Transverse colon (tissue), 4 donors: ENCODE measurements at regions not wholly inside any gene's neighbourhood (a gene's known extent, or its start where the extent isn't known, plus 50 kb on each side); places are given as distances from the start of the nearest gene placed in this dataset.

ENCODE experiments used
- EP300 ChIP-seq: sonication (generic); formaldehyde crosslinking; IDR thresholded peaks from one replicate; pipeline ENCODE4 v1.6.1; 2017; ENCODE audit warnings: antibody characterized with exemption, low read depth
- POLR2A ChIP-seq: fragments of 450-650 bp; IDR thresholded peaks from one replicate; pipeline ENCODE4 v1.6.1; 2016; ENCODE audit warnings: antibody characterized with exemption, mild to moderate bottlenecking, moderate library complexity
- POLR2AphosphoS5 ChIP-seq, 3 donors: sonication (generic); formaldehyde crosslinking; IDR thresholded peaks; one replicate each; pipeline ENCODE4 v1.6.1; 2016; ENCODE audit warnings: antibody characterized with exemption in 3 of 3
- TF ChIP-seq, protein P1 (sequence below), 5 experiments: fragments of 200-600 bp in 3 of 5; fragments of 450-650 bp in 2 of 5; sonication (generic) in 3 of 5; IDR thresholded peaks; 1 replicate in 2 of 5; 2 replicates in 3 of 5; pipeline ENCODE4 v1.5.1; 2016 to 2017; ENCODE audit warnings: antibody characterized with exemption in 5 of 5, inconsistent platforms in 3 of 5, mild to moderate bottlenecking in 2 of 5, moderate library complexity in 1 of 5

GRCh38 chr14:101176535-101177205, 273.1 kb upstream of the RTL1 start:
- TF ChIP-seq POLR2A: no peak
- TF ChIP-seq EP300: no peak
- TF ChIP-seq, protein P1, sequence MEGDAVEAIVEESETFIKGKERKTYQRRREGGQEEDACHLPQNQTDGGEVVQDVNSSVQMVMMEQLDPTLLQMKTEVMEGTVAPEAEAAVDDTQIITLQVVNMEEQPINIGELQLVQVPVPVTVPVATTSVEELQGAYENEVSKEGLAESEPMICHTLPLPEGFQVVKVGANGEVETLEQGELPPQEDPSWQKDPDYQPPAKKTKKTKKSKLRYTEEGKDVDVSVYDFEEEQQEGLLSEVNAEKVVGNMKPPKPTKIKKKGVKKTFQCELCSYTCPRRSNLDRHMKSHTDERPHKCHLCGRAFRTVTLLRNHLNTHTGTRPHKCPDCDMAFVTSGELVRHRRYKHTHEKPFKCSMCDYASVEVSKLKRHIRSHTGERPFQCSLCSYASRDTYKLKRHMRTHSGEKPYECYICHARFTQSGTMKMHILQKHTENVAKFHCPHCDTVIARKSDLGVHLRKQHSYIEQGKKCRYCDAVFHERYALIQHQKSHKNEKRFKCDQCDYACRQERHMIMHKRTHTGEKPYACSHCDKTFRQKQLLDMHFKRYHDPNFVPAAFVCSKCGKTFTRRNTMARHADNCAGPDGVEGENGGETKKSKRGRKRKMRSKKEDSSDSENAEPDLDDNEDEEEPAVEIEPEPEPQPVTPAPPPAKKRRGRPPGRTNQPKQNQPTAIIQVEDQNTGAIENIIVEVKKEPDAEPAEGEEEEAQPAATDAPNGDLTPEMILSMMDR (IDR thresholded peaks at IDR 0.05): no peak
- no peak for TF ChIP-seq POLR2AphosphoS5 (IDR thresholded peaks at IDR 0.05)
